MM.1S (cell line): ENCODE measurements at regions not wholly inside any gene's neighbourhood (a gene's known extent, or its start where the extent isn't known, plus 50 kb on each side); places are given as distances from the start of the nearest gene placed in this dataset.

Experiments used
- DNase-seq: peaks from one replicate; pipeline ENCODE4 v3.0.0-alpha.2; 2015
- H2AFZ ChIP-seq: fragments of 300-600 bp; sonication (generic); 2 replicates; pipeline ENCODE4 v1.6.0; 2016; ENCODE audit warnings: antibody characterized with exemption, low read length
- H3F3A ChIP-seq: fragments of 300-600 bp; sonication (generic); 2 replicates; pipeline ENCODE4 v1.6.1; 2016; ENCODE audit warnings: mild to moderate bottlenecking, antibody characterized with exemption, low read length, moderate library complexity, mixed read lengths; ENCODE audit not compliant: insufficient read depth
- H3K27ac ChIP-seq: fragments of 300-600 bp; sonication (generic); 2 replicates; pipeline ENCODE4 v1.5.1; 2016; ENCODE audit warnings: mild to moderate bottlenecking, low read length
- H3K27me3 ChIP-seq: fragments of 300-600 bp; sonication (generic); replicated peaks from 2 replicates; pipeline ENCODE4 v1.6.0; 2016; ENCODE audit warnings: low read length; ENCODE audit not compliant: insufficient read depth
- H3K36me3 ChIP-seq: fragments of 300-600 bp; sonication (generic); replicated peaks from 2 replicates; pipeline ENCODE4 v1.6.1; 2016; ENCODE audit warnings: mild to moderate bottlenecking, low read length, mixed read lengths; ENCODE audit not compliant: insufficient read depth
- H3K4me1 ChIP-seq: fragments of 300-600 bp; sonication (generic); 2 replicates; pipeline ENCODE4 v1.6.1; 2016; ENCODE audit warnings: low read length, mixed read lengths
- H3K4me2 ChIP-seq: fragments of 300-600 bp; sonication (generic); 2 replicates; pipeline ENCODE4 v1.6.0; 2016; ENCODE audit warnings: low read depth, low read length
- H3K4me3 ChIP-seq: fragments of 300-600 bp; sonication (generic); 2 replicates; pipeline ENCODE4 v1.5.1; 2016; ENCODE audit warnings: low read length, mixed read lengths
- H3K79me2 ChIP-seq: fragments of 300-600 bp; sonication (generic); 2 replicates; pipeline ENCODE4 v1.6.1; 2016; ENCODE audit warnings: mixed run types, low read length, mixed read lengths
- H3K9ac ChIP-seq: fragments of 300-600 bp; sonication (generic); 2 replicates; pipeline ENCODE4 v1.6.1; 2016; ENCODE audit warnings: low read length, mixed read lengths
- H3K9me2 ChIP-seq: fragments of 300-600 bp; sonication (generic); replicated peaks from 2 replicates; pipeline ENCODE4 v1.6.1; 2016; ENCODE audit warnings: mild to moderate bottlenecking, low read length, mixed read lengths; ENCODE audit not compliant: insufficient read depth
- H3K9me3 ChIP-seq: fragments of 300-600 bp; sonication (generic); replicated peaks from 2 replicates; pipeline ENCODE4 v1.6.1; 2016; ENCODE audit warnings: mild to moderate bottlenecking, low read length, mixed read lengths; ENCODE audit not compliant: insufficient read depth
- H4K20me1 ChIP-seq: fragments of 300-600 bp; sonication (generic); 2 replicates; pipeline ENCODE4 v1.6.1; 2016; ENCODE audit warnings: mild to moderate bottlenecking, low read length, moderate library complexity, mixed read lengths; ENCODE audit not compliant: insufficient read depth
- EZH2 ChIP-seq: fragments of 300-600 bp; sonication (generic); optimal IDR thresholded peaks from 2 replicates; pipeline ENCODE3; 2017; ENCODE audit warnings: low read depth, mild to moderate bottlenecking, antibody characterized with exemption, low read length, mixed read lengths
- EZH2phosphoT487 ChIP-seq: fragments of 300-600 bp; sonication (generic); IDR thresholded peaks from 2 replicates; pipeline ENCODE4 v1.6.1; 2018; ENCODE audit warnings: antibody characterized with exemption, low read length
- TF ChIP-seq, protein P1 (sequence below): fragments of 300-600 bp; sonication (generic); IDR thresholded peaks from 2 replicates; pipeline ENCODE4 v1.5.1; 2016; ENCODE audit warnings: antibody characterized with exemption, low read length, mixed read lengths

GRCh38 chr12:127594351-127594970, 672.5 kb upstream of the TMEM132C start:
- Histone ChIP-seq H4K20me1 (no peaks in the 10 kb centered on the region), H2AFZ (no peak overlapping the region), H3K27me3 (no peaks in the 10 kb centered on the region), H3F3A (no peaks in the 10 kb centered on the region), H3K36me3 (no peaks in the 10 kb centered on the region), H3K27ac (no peak overlapping the region), H3K9me3 (no peaks in the 10 kb centered on the region), H3K79me2 (no peaks in the 10 kb centered on the region), H3K9ac (no peak overlapping the region), H3K4me3 (no peak overlapping the region), H3K4me2 (no peak overlapping the region), H3K9me2 (no peaks in the 10 kb centered on the region), H3K4me1 (no peaks in the 10 kb centered on the region)
- DNase-seq: no peak
- TF ChIP-seq, protein P1, sequence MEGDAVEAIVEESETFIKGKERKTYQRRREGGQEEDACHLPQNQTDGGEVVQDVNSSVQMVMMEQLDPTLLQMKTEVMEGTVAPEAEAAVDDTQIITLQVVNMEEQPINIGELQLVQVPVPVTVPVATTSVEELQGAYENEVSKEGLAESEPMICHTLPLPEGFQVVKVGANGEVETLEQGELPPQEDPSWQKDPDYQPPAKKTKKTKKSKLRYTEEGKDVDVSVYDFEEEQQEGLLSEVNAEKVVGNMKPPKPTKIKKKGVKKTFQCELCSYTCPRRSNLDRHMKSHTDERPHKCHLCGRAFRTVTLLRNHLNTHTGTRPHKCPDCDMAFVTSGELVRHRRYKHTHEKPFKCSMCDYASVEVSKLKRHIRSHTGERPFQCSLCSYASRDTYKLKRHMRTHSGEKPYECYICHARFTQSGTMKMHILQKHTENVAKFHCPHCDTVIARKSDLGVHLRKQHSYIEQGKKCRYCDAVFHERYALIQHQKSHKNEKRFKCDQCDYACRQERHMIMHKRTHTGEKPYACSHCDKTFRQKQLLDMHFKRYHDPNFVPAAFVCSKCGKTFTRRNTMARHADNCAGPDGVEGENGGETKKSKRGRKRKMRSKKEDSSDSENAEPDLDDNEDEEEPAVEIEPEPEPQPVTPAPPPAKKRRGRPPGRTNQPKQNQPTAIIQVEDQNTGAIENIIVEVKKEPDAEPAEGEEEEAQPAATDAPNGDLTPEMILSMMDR: no peak
- TF ChIP-seq EZH2 (no peak), EZH2phosphoT487 (no peak)

DNA sequence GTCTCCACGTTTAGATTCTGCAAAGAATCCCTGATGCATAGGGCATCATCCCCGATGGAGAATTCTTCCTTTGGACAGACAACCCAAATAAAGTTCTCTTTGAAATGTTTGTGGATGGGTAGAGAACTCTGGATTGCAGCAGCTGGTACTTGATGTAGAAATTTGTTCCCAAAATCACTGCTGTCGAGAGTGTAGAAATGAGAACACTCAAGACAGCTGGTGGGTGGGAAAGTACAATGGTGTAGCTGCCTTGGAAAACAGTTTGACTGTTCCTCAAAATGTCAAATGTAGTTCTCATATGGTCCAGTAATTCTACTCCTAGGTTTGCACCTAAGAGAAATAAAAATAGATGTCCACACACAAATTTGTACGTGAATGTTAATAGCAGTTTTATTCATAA, 671.5 kb upstream of the TMEM132C start:
- Histone ChIP-seq H3K4me2 (no peak overlapping the region), H3K36me3 (no peaks in the 10 kb centered on the region), H3K4me1 (no peaks in the 10 kb centered on the region), H3K4me3 (no peak overlapping the region), H3K9ac (no peak overlapping the region), H3K79me2 (no peaks in the 10 kb centered on the region), H2AFZ (no peak overlapping the region), H4K20me1 (no peaks in the 10 kb centered on the region), H3K27ac (no peak overlapping the region), H3K27me3 (no peaks in the 10 kb centered on the region), H3K9me3 (no peaks in the 10 kb centered on the region), H3F3A (no peaks in the 10 kb centered on the region), H3K9me2 (no peaks in the 10 kb centered on the region)
- DNase-seq: no peak
- TF ChIP-seq, protein P1: no peak
- TF ChIP-seq EZH2phosphoT487: no peak
- no peak for TF ChIP-seq EZH2

GRCh38 chr12:127596891-127597290, 670.1 kb upstream of the TMEM132C start:
- TF ChIP-seq, protein P1: no peak
- TF ChIP-seq EZH2: no peak
- Histone ChIP-seq H2AFZ (no peak overlapping the region), H3K79me2 (no peaks in the 10 kb centered on the region), H3K27me3 (no peaks in the 10 kb centered on the region), H4K20me1 (no peaks in the 10 kb centered on the region), H3K9ac (no peak overlapping the region), H3K4me2 (no peak overlapping the region), H3K9me3 (no peaks in the 10 kb centered on the region), H3F3A (no peaks in the 10 kb centered on the region), H3K4me3 (no peak overlapping the region), H3K4me1 (no peaks in the 10 kb centered on the region), H3K9me2 (no peaks in the 10 kb centered on the region), H3K27ac (no peak overlapping the region), H3K36me3 (no peaks in the 10 kb centered on the region)
- DNase-seq: no peak
